Aorta (tissue), 5 donors: ENCODE measurements at regions not wholly inside any gene's neighbourhood (a gene's known extent, or its start where the extent isn't known, plus 50 kb on each side); places are given as distances from the start of the nearest gene placed in this dataset.
"Not testable (repeated sequence)": the region's sequence is repeated elsewhere in the genome, so short reads cannot be mapped to it uniquely, and the experiment has no call there.

Experiments
- ATAC-seq: fragments of 200-7000 bp; cut with Tn5 transposase; one replicate; pipeline ENCODE4 v1.9.1; 2022; ENCODE audit warnings: moderate library complexity; ENCODE audit not compliant: low FRiP score
- DNase-seq, 2 donors: peaks; one replicate each; pipeline ENCODE4 v3.0.0-alpha.2; 2020
- H3K27ac ChIP-seq, 2 donors: one replicate each; pipeline ENCODE4 v1.5.1; 2013; ENCODE audit warnings: low read length in 2 of 2, mild to moderate bottlenecking in 2 of 2, moderate library complexity in 2 of 2, control low read depth in 1 of 2, inconsistent platforms in 1 of 2, low read depth in 1 of 2
- H3K27me3 ChIP-seq, 2 donors: one replicate each; pipeline ENCODE4 v1.6.1; 2013; ENCODE audit warnings: control low read depth in 1 of 2, low read length in 1 of 2, mild to moderate bottlenecking in 1 of 2, moderate library complexity in 1 of 2; ENCODE audit not compliant: insufficient read depth in 2 of 2, control insufficient read depth in 1 of 2
- H3K36me3 ChIP-seq, 2 donors: one replicate each; pipeline ENCODE4 v1.6.1; 2013; ENCODE audit warnings: control low read depth in 1 of 2, low read length in 1 of 2, mild to moderate bottlenecking in 1 of 2; ENCODE audit not compliant: insufficient read depth in 2 of 2, control insufficient read depth in 1 of 2
- H3K4me1 ChIP-seq, 2 donors: one replicate each; pipeline ENCODE4 v1.6.1; 2013; ENCODE audit warnings: low read length in 2 of 2, control low read depth in 1 of 2, mild to moderate bottlenecking in 1 of 2, moderate library complexity in 1 of 2; ENCODE audit not compliant: insufficient read depth in 2 of 2, control insufficient read depth in 1 of 2
- H3K4me3 ChIP-seq, 2 donors: one replicate each; pipeline ENCODE4 v1.5.1; 2013; ENCODE audit warnings: low read length in 2 of 2, control low read depth in 1 of 2, mild to moderate bottlenecking in 1 of 2
- H3K9me3 ChIP-seq: one replicate; pipeline ENCODE4 v1.6.1; 2013; ENCODE audit warnings: mild to moderate bottlenecking, low read length; ENCODE audit not compliant: control insufficient read depth
- WGBS, 2 donors: extraction: QIAGEN DNeasy Blood & Tissue Kit; methylation state at CpG; one replicate each; pipeline ENCODE4 v1.1.7; 2013; 5-methylcytosine and 5-hydroxymethylcytosine counted together
- intact Hi-C, 2 donors: fragments of 100-400 bp; cut with DNase I; formaldehyde crosslinking; loops; one replicate each; pipeline versions ENCODE4 v1.14.2 to v1.15.0; 2022
- donor health status: healthy with polysubstance abuse.
- donor health status: Bipolar disorder and iron deficiency.
- donor health status: DM: no; HTN: no; CAD: no.
- donor health status: DM: no; HTN: no; CAD: no.
- donor health status: DM: yes; HTN: yes; CAD: no.

GRCh38 chr13:40053401-40053800 lies 397.9 kb downstream of the COG6 start:
- DNase-seq (no peak), ATAC-seq (no peak)
- Histone ChIP-seq H3K27me3 (no peaks in the 10 kb centered on the region), H3K27ac (no peak overlapping the region), H3K36me3 (no peaks in the 10 kb centered on the region), H3K4me1 (no peaks in the 10 kb centered on the region), H3K9me3 (no peaks in the 10 kb centered on the region), H3K4me3 (no peak overlapping the region)
- intact Hi-C loops, result no loop called here
- WGBS, 2 donors, result 89 to 93% methylated on average over 4 of the region's 4 CpGs

DNA sequence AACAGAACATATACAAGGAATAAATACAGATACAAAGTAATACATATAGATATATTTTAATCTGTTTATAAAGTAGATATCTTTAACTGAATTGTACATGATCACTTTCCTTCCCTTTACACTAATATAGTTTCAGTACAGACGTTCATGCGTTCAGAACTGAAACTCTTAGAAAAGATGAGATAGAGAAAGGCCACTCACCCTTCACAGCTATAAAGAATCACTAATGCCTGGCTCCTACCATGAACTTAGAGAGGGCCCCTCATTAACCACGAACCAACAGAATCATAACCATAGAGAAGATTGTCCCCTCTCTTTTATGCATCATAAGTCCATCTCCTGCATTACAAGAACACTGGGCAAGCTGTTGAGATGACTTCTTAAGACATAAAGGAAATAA lies 399.0 kb downstream of the COG6 start:
- H3K27me3 ChIP-seq, H3K4me1 ChIP-seq, H3K36me3 ChIP-seq, ATAC-seq, intact Hi-C loops, H3K4me3 ChIP-seq, DNase-seq, H3K27ac ChIP-seq, H3K9me3 ChIP-seq: not testable (repeated sequence)
- WGBS, 2 donors, result no CpG with 5 or more reads among the region's 3 CpGs

GRCh38 chr13:40056898-40057619 lies 401.6 kb downstream of the COG6 start:
- H3K27me3 ChIP-seq, result no peaks in the 10 kb centered on the region
- ATAC-seq, result no peak
- no peak overlapping the region for H3K4me3 ChIP-seq
- H3K9me3 ChIP-seq, result no peaks in the 10 kb centered on the region
- no peaks in the 10 kb centered on the region for H3K36me3 ChIP-seq
- no peak overlapping the region for H3K27ac ChIP-seq
- no peak for DNase-seq
- H3K4me1 ChIP-seq, result peaks cover 0 to 2% of the 10 kb centered on the region in 2 donors
- intact Hi-C loops, result no loop called here
- WGBS, 2 donors, result 97 to 98% methylated on average over 4 of the region's 4 CpGs

DNA sequence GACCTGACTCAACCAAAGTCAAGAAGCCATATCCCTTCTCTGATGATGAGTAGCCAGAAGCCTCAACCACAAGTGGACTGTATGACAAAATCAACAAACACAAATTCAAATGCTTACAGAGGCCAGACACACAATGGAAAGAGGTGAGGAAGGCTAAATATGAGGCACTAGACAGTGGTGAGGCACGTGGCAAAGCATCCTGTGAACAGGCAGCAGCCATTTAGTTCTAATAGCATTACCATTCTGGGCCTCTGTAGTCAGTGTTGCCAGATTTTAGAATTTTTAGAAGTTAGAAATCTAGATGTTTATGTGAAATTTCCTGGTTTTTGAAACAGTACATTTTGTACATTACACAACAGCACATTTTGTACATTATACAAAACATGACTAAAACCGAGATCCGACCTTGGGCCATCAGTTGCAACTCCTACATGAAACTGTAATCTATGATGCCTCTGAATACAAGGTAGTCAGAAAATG lies 403.3 kb downstream of the COG6 start:
- intact Hi-C loops, result no loop called here
- ATAC-seq, result no peak
- 96 to 98% methylated on average over 3 of the region's 3 CpGs for WGBS, 2 donors

DNA sequence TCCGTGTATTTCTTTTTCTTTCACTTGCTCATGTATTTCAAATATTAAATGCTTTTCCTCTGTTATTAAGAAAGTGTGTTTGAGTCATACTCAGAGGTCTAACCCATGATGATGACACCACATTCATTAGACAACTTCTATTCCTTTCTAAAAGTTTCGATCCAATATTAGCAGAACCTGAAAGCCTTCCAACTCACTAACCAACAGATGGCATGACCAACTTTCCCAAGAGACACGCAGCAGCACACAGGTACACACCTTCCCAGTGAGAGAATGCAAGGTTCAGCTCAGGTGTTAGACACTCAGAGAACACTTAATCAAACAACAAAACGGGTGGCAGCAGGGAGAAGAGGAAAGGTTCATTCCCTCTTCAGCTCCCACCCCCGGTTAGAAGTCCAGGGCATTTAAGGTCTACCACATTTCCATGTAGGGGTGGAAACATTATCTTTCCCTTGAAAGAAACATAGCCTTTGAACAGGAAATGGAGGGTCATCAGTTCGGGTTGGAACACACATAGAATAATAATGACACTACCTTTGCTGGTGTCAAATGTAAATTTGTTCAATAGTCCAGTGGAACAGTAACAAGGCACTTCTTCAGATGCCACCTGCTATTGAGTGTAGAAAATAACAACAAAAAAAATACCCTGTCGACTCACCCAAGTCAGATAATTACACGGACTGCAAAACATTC lies 404.2 kb downstream of the COG6 start:
- H3K27ac ChIP-seq, result no peak overlapping the region
- no peak overlapping the region for H3K4me3 ChIP-seq
- H3K4me1 ChIP-seq, result peaks cover 0 to 2% of the 10 kb centered on the region in 2 donors
- 68 to 70% methylated on average over 8 of the region's 8 CpGs for WGBS, 2 donors
- no peaks in the 10 kb centered on the region for H3K9me3 ChIP-seq
- no peaks in the 10 kb centered on the region for H3K27me3 ChIP-seq
- ATAC-seq (no peak), DNase-seq (no peak)
- no peaks in the 10 kb centered on the region for H3K36me3 ChIP-seq
- intact Hi-C loops, result no loop called here

More for the DNA sequence above, 403.3 kb downstream of the COG6 start:
- Histone ChIP-seq H3K27me3 (no peaks in the 10 kb centered on the region), H3K36me3 (no peaks in the 10 kb centered on the region), H3K27ac (no peak overlapping the region), H3K4me1 (peaks cover 0 to 2% of the 10 kb centered on the region in 2 donors), H3K9me3 (no peaks in the 10 kb centered on the region), H3K4me3 (no peak overlapping the region)
- no peak for DNase-seq

DNA sequence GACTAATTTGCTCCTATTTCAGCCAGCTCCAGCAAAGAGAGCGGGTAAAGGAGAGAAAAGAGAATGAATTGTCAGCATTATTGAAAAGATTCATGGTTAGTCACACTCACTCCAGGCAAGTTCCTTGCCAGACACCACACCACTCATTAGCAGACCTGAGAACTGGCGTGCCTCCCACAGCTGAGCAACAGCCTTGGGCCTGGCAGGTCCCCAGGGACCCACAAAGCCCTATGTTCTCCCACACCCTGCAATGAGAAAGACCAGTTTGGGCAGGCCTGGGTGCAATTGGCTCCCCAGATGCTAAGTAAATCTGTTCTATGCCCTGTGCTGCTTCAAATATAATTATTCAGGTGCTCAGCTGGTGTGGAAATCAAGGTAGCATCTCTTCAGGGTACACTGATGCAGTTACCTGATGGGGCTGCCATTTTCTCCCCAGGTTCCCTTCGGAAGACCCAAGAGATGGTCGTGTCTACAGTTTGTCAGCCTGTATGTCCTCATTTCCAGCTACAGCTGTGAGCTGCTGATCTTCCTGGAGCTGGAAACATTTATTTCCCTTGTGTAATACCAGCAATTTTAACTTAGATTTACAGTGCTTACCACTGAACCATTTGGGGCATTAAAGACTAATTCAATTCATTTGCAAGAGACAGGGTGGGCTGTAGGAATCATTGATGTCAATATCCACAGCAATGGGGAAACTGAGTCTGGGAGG lies 405.0 kb downstream of the COG6 start:
- no peaks in the 10 kb centered on the region for H3K27me3 ChIP-seq
- DNase-seq (peak; percentile 73 to 87), ATAC-seq (peak; percentile 63)
- H3K27ac ChIP-seq, result no peak overlapping the region
- H3K4me1 ChIP-seq, result peaks cover 0 to 2% of the 10 kb centered on the region in 2 donors
- intact Hi-C loops, result no loop called here
- no peaks in the 10 kb centered on the region for H3K36me3 ChIP-seq
- H3K9me3 ChIP-seq, result no peaks in the 10 kb centered on the region
- no peak overlapping the region for H3K4me3 ChIP-seq
- 58% methylated on average over 4 of the region's 4 CpGs for WGBS, 2 donors

GRCh38 chr13:40061466-40062450 lies 406.3 kb downstream of the COG6 start:
- DNase-seq (no peak), ATAC-seq (no peak)
- H3K36me3 ChIP-seq, result no peaks in the 10 kb centered on the region
- peaks cover 0 to 2% of the 10 kb centered on the region in 2 donors for H3K4me1 ChIP-seq
- H3K4me3 ChIP-seq, result no peak overlapping the region
- no peaks in the 10 kb centered on the region for H3K9me3 ChIP-seq
- intact Hi-C loops, result no loop called here
- no peak overlapping the region for H3K27ac ChIP-seq
- H3K27me3 ChIP-seq, result no peaks in the 10 kb centered on the region
- WGBS, 2 donors, result 91 to 92% methylated on average over 7 of the region's 7 CpGs

GRCh38 chr13:40063278-40063698 lies 407.8 kb downstream of the COG6 start:
- H3K36me3 ChIP-seq, result no peaks in the 10 kb centered on the region
- DNase-seq (no peak), ATAC-seq (no peak)
- 39 to 41% methylated on average over 8 of the region's 8 CpGs for WGBS, 2 donors
- no peaks in the 10 kb centered on the region for H3K27me3 ChIP-seq
- peaks cover 0 to 2% of the 10 kb centered on the region in 2 donors for H3K4me1 ChIP-seq
- no peak overlapping the region for H3K27ac ChIP-seq
- no peaks in the 10 kb centered on the region for H3K9me3 ChIP-seq
- intact Hi-C loops, result no loop called here
- H3K4me3 ChIP-seq, result no peak overlapping the region
